CD4-positive, alpha-beta T cell treated with Interleukin-6 for 4 hours (primary cell): ENCODE measurements at regions not wholly inside any gene's neighbourhood (a gene's known extent, or its start where the extent isn't known, plus 50 kb on each side); places are given as distances from the start of the nearest gene placed in this dataset.
"Not testable (repeated sequence)": the region's sequence is repeated elsewhere in the genome, so short reads cannot be mapped to it uniquely, and the experiment has no call there.

ENCODE experiments used
- DNase-seq: peaks from one replicate; pipeline ENCODE4 v3.0.0-alpha.2; 2020; ENCODE audit warnings: mixed read lengths

- DNase-seq, result no peak
Measured at GRCh38 chr18:51248685-51249084, 51.2 kb upstream of the MEX3C start.

GRCh38 chr18:51250006-51250405 is 52.5 kb upstream of the MEX3C start:
- no peak for DNase-seq

- no peak for DNase-seq
Measured at GRCh38 chr18:51250458-51251024, 53.1 kb upstream of the MEX3C start.

GRCh38 chr18:51251625-51252024 is 54.1 kb upstream of the MEX3C start:
- DNase-seq, result no peak

GRCh38 chr18:51253476-51253875 is 56.0 kb upstream of the MEX3C start:
- no peak for DNase-seq

- DNase-seq, result no peak
Measured at GRCh38 chr18:51255693-51256092, 58.2 kb upstream of the MEX3C start.

GRCh38 chr18:51257150-51257549 is 59.7 kb upstream of the MEX3C start:
- no peak for DNase-seq

- no peak for DNase-seq
Measured at GRCh38 chr18:51260118-51260517, 62.6 kb upstream of the MEX3C start.

- not testable (repeated sequence) for DNase-seq
Measured at GRCh38 chr18:51266077-51266476, 68.6 kb upstream of the MEX3C start.

- no peak for DNase-seq
Measured at GRCh38 chr18:51266773-51267172, 69.3 kb upstream of the MEX3C start.

- DNase-seq, result no peak
Measured at GRCh38 chr18:51273437-51273836, 76.0 kb upstream of the MEX3C start.

GRCh38 chr18:51275712-51276476 is 78.4 kb upstream of the MEX3C start:
- DNase-seq, result no peak

- DNase-seq, result peak; percentile 14
Measured at GRCh38 chr18:51278045-51278649, 80.7 kb upstream of the MEX3C start.

- no peak for DNase-seq
Measured at GRCh38 chr18:51279367-51279984, 82.0 kb upstream of the MEX3C start.

GRCh38 chr18:51287818-51288508 is 90.5 kb upstream of the MEX3C start:
- no peak for DNase-seq

- DNase-seq, result no peak
Measured at GRCh38 chr18:51288582-51288981, 91.1 kb upstream of the MEX3C start.

- DNase-seq, result no peak
Measured at GRCh38 chr18:51290860-51291259, 93.4 kb upstream of the MEX3C start.

GRCh38 chr18:51300912-51301311 is 103.4 kb upstream of the MEX3C start:
- no peak for DNase-seq

- DNase-seq, result no peak
Measured at GRCh38 chr18:51301376-51301775, 103.9 kb upstream of the MEX3C start.

- no peak for DNase-seq
Measured at GRCh38 chr18:51316677-51317076, 119.2 kb upstream of the MEX3C start.

GRCh38 chr18:51321696-51322095 is 124.2 kb upstream of the MEX3C start:
- DNase-seq, result no peak

GRCh38 chr18:51323961-51324360 is 126.5 kb upstream of the MEX3C start:
- DNase-seq, result no peak

GRCh38 chr18:51330148-51330547 is 132.7 kb upstream of the MEX3C start:
- no peak for DNase-seq
